SJSA1 (cell line): ENCODE measurements at regions not wholly inside any gene's neighbourhood (a gene's known extent, or its start where the extent isn't known, plus 50 kb on each side); places are given as distances from the start of the nearest gene placed in this dataset.

Experiments used
- DNase-seq, 2 experiments: peaks; one replicate each; pipeline ENCODE4 v3.0.0-alpha.2; 2015 to 2020; ENCODE audit warnings: low spot score in 2 of 2, low read depth in 1 of 2
- H3K27ac ChIP-seq: fragments of 250-450 bp; sonication (Bioruptor Pico); 2 replicates; pipeline ENCODE4 v1.5.1; 2020; ENCODE audit warnings: mild to moderate bottlenecking, moderate library complexity
- H3K27me3 ChIP-seq: fragments of 250-450 bp; sonication (Bioruptor Pico); replicated peaks from 2 replicates; pipeline ENCODE4 v1.5.1; 2020; ENCODE audit warnings: mild to moderate bottlenecking, moderate library complexity
- H3K36me3 ChIP-seq: fragments of 250-450 bp; sonication (Bioruptor Pico); 2 replicates; pipeline ENCODE4 v1.5.1; 2020; ENCODE audit warnings: mild to moderate bottlenecking
- H3K4me1 ChIP-seq: fragments of 250-450 bp; sonication (Bioruptor Pico); replicated peaks from 2 replicates; pipeline ENCODE4 v1.6.1; 2021; ENCODE audit warnings: mild to moderate bottlenecking
- H3K4me3 ChIP-seq: fragments of 250-450 bp; sonication (Bioruptor Pico); 2 replicates; pipeline ENCODE4 v1.5.1; 2020; ENCODE audit warnings: mild to moderate bottlenecking
- H3K9me3 ChIP-seq: fragments of 250-450 bp; sonication (Bioruptor Pico); replicated peaks from 2 replicates; pipeline ENCODE4 v1.5.1; 2020; ENCODE audit warnings: mild to moderate bottlenecking

DNA sequence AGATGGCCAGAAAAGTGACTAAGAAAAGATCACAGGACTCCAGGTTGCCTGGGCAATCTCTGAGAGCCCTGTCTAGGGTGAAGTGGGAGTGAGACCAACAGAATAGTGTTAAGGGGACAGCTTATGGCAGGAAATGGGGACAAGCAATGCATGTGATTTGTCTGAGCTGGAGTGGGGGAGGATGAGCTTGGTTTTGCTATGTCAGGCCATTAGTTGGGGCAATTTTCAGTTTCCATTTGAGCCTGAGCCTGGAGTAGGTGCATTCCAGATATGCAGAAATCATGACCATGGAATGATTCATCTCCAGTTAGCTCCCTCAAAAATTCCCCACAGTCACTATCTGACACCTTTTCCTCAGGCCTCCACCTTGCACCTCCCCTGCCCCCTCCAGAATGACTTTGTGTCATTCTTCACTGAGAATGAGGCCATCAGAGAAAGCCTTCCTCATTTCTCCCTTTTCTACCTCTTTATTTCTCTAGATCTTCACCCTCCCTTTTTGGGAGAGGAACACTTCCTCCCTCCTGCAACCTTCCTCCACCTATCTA, 150.9 kb upstream of the PLEKHG7 start:
- no peaks in the 10 kb centered on the region for H3K27me3 ChIP-seq
- H3K27ac ChIP-seq = no peak overlapping the region
- no peaks in the 10 kb centered on the region for H3K9me3 ChIP-seq
- DNase-seq = no peak
- H3K4me3 ChIP-seq = no peak overlapping the region
- H3K4me1 ChIP-seq = peaks cover 15% of the 10 kb centered on the region
- H3K36me3 ChIP-seq = no peaks in the 10 kb centered on the region

DNA sequence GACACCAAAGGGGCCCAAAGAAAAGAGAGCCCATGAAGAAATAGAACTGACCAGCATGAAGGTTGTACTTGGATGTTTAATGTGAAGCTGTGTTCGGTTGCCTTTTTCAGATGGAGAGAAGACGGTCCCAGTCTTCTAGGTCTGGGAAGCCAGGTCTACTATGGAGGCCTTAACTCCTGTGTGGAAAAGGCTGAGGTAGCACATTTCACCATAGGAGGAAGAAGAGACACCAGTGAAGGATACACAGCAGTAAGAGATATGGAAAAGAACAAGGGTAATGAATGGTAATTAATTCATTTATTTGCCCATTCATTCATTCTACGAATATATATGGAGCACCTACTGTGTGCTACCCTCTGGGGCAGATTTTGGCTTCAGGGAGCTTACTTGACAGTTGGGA, 151.6 kb upstream of the PLEKHG7 start:
- no peak for DNase-seq
- Histone ChIP-seq H3K4me3 (no peak overlapping the region), H3K9me3 (no peaks in the 10 kb centered on the region), H3K27ac (no peak overlapping the region), H3K27me3 (no peaks in the 10 kb centered on the region), H3K36me3 (no peaks in the 10 kb centered on the region), H3K4me1 (peaks cover 15% of the 10 kb centered on the region)

GRCh38 chr12:92550661-92551060, 152.1 kb upstream of the PLEKHG7 start:
- Histone ChIP-seq H3K4me1 (peaks cover 15% of the 10 kb centered on the region), H3K27ac (no peak overlapping the region), H3K4me3 (no peak overlapping the region), H3K9me3 (no peaks in the 10 kb centered on the region), H3K36me3 (no peaks in the 10 kb centered on the region), H3K27me3 (no peaks in the 10 kb centered on the region)
- no peak for DNase-seq

GRCh38 chr12:92550254-92550653, 152.5 kb upstream of the PLEKHG7 start:
- Histone ChIP-seq H3K36me3 (no peaks in the 10 kb centered on the region), H3K9me3 (no peaks in the 10 kb centered on the region), H3K27me3 (no peaks in the 10 kb centered on the region), H3K4me3 (no peak overlapping the region), H3K4me1 (peaks cover 15% of the 10 kb centered on the region), H3K27ac (no peak overlapping the region)
- DNase-seq = no peak

DNA sequence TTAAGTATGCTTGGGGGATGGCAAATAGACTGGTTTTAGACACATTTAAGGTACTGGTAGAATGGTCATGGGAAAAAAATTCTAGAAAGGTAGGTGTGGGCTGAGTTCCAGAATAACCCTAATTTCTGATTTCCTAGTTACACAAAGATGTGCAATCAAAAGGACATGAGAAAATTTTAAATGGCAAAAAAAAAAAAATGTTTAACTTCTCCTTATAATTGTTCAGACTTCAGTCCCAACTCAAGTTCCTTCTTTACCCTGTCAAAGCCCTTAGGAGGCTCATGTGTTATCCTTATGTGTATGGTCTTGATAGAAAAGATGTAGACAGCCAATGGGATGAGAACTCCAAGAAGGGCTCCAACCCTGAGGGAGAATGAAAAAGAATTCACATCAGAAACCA, 153.3 kb upstream of the PLEKHG7 start:
- H3K27me3 ChIP-seq = no peaks in the 10 kb centered on the region
- no peak for DNase-seq
- H3K36me3 ChIP-seq = no peaks in the 10 kb centered on the region
- H3K9me3 ChIP-seq = no peaks in the 10 kb centered on the region
- no peak overlapping the region for H3K4me3 ChIP-seq
- H3K27ac ChIP-seq = no peak overlapping the region
- peaks cover 11% of the 10 kb centered on the region for H3K4me1 ChIP-seq

DNA sequence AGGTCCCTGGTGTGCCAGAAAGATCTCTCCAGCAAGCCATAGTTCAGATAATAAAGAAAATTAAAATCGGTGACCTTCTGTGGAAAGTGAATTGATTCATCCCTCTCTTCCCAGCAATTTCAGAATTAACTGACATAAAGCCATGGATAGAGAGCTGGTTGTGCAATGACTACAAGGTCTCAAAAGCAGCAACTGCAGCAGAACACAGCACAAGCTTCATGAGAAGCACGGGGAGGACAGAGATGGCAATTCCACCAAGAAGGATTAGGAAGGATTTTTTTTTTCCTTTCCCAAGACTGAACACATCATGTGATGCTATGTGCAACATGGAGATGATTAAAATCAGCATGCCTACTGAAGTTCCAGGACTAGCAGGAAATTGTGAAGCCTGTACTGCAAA, 154.9 kb upstream of the PLEKHG7 start:
- H3K9me3 ChIP-seq = no peaks in the 10 kb centered on the region
- H3K27me3 ChIP-seq = no peaks in the 10 kb centered on the region
- peaks cover 8% of the 10 kb centered on the region for H3K4me1 ChIP-seq
- no peak overlapping the region for H3K27ac ChIP-seq
- no peaks in the 10 kb centered on the region for H3K36me3 ChIP-seq
- no peak overlapping the region for H3K4me3 ChIP-seq
- DNase-seq = no peak

DNA sequence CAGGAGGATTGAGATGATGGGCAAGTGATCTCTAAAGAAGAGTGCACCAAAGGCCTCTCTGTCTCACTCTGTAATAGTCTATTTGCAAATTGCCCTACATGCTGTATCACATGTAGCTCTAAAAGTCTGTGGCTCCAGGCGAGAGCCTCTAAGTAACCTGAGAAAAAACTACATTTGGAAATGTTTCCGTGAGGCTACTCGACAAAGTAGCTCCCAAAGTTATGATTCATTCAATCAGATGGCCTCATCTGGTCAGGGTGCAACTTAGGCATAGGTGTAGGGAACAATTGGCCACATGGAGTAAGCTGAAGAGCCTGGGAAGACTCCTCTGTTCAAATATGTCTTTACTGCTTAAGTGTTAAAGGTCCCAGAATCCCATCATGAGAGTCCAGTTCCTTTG, 155.4 kb upstream of the PLEKHG7 start:
- no peaks in the 10 kb centered on the region for H3K36me3 ChIP-seq

GRCh38 chr12:92546635-92547348, 156.0 kb upstream of the PLEKHG7 start:
- H3K4me3 ChIP-seq = no peak overlapping the region

More for the DNA sequence above, 155.4 kb upstream of the PLEKHG7 start:
- Histone ChIP-seq H3K4me3 (no peak overlapping the region), H3K4me1 (peaks cover 8% of the 10 kb centered on the region), H3K27me3 (no peaks in the 10 kb centered on the region), H3K27ac (no peak overlapping the region), H3K9me3 (no peaks in the 10 kb centered on the region)
- no peak for DNase-seq

GRCh38 chr12:92546259-92546634, 156.5 kb upstream of the PLEKHG7 start:
- no peaks in the 10 kb centered on the region for H3K27me3 ChIP-seq
- H3K4me1 ChIP-seq = no peaks in the 10 kb centered on the region
- no peak for DNase-seq
- no peaks in the 10 kb centered on the region for H3K9me3 ChIP-seq
- no peak overlapping the region for H3K27ac ChIP-seq
- no peak overlapping the region for H3K4me3 ChIP-seq
- H3K36me3 ChIP-seq = no peaks in the 10 kb centered on the region

More at GRCh38 chr12:92546635-92547348, 156.0 kb upstream of the PLEKHG7 start:
- no peak overlapping the region for H3K27ac ChIP-seq
- no peaks in the 10 kb centered on the region for H3K27me3 ChIP-seq
- H3K36me3 ChIP-seq = no peaks in the 10 kb centered on the region
- H3K9me3 ChIP-seq = no peaks in the 10 kb centered on the region
- peaks cover 3% of the 10 kb centered on the region for H3K4me1 ChIP-seq
- no peak for DNase-seq

- Histone ChIP-seq H3K9me3 (no peaks in the 10 kb centered on the region), H3K4me3 (no peak overlapping the region), H3K27me3 (no peaks in the 10 kb centered on the region), H3K27ac (no peak overlapping the region), H3K4me1 (peaks cover 9% of the 10 kb centered on the region), H3K36me3 (no peaks in the 10 kb centered on the region)
- DNase-seq = no peak
Measured at GRCh38 chr12:92544322-92544721, 158.5 kb upstream of the PLEKHG7 start.

DNA sequence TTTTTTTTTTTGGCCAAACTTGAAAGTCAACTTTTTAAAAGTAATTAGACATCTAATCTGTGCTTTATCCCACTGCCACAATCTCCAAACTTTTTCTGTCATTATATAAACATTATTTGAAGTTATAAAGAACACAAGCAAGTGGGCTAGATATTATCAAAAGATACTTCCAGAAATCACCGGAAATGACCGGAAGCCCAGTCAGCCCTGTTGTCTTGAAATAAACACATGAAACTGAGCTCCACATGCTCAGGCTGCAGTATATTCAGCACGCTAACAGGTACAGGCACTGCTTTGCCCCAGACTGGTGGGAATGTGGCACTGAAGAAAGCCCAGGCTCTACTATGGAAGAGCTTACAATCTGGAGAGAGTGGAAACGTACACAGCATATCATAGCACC, 158.9 kb upstream of the PLEKHG7 start:
- no peaks in the 10 kb centered on the region for H3K27me3 ChIP-seq
- DNase-seq = no peak
- H3K4me3 ChIP-seq = no peak overlapping the region
- peaks cover 14% of the 10 kb centered on the region for H3K4me1 ChIP-seq
- H3K36me3 ChIP-seq = no peaks in the 10 kb centered on the region
- H3K27ac ChIP-seq = no peak overlapping the region
- H3K9me3 ChIP-seq = no peaks in the 10 kb centered on the region

DNA sequence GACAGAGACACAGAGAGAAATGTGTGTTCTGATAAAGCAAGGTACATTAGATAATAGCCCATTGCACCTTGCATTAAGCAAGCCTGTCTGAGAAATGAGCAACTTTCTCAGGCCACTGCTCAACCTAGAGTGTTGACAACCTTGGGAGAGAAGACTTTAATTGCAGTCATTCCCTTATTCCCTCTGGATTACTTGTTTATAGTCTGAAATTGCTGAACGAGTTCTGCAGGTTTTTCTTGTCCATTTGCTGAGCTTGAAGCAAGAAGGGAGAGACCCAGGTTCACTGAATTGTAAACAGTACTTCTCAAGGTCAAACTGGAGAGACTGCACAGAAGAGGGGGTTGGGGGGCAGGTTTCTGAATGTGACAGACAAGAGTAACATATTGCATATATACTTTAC, 159.4 kb upstream of the PLEKHG7 start:
- Histone ChIP-seq H3K27me3 (no peaks in the 10 kb centered on the region), H3K4me1 (peaks cover 19% of the 10 kb centered on the region), H3K4me3 (no peak overlapping the region), H3K36me3 (no peaks in the 10 kb centered on the region), H3K9me3 (no peaks in the 10 kb centered on the region), H3K27ac (no peak overlapping the region)
- no peak for DNase-seq

- Histone ChIP-seq H3K4me1 (peaks cover 28% of the 10 kb centered on the region), H3K9me3 (no peaks in the 10 kb centered on the region), H3K27me3 (no peaks in the 10 kb centered on the region), H3K36me3 (no peaks in the 10 kb centered on the region), H3K4me3 (no peak overlapping the region), H3K27ac (no peak overlapping the region)
- DNase-seq = no peak
Measured at GRCh38 chr12:92541731-92542130, 161.1 kb upstream of the PLEKHG7 start.

DNA sequence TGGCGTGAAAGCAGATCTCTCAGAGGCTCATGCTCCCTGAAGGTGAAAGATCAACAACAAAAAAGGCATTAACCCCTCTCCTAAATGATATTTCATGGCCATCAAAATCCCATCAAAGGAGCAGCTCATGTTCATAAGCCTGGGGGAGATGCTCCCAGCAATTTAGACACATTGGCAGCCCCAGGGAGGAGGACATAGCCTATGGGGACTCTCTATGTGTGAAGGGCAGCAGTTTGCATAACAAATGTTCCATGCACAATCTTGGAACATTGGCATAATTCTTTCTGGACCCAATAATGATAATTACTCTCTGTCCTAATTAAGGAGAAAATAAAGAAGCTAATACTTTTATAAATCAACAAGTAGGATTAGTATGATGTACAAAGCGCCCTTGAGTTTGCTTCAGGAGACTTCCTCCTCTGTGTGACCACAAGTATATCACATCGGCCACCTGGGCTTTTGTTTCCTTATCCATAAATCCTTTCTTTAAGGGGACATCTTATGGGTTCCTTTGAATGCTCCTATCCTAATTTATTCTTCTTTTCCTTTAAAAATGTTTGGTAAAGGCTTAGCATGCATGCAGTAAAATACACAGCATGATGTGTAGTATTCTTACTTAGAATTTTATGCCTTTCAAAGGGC, 161.9 kb upstream of the PLEKHG7 start:
- Histone ChIP-seq H3K27me3 (no peaks in the 10 kb centered on the region), H3K4me3 (no peak overlapping the region), H3K4me1 (peaks cover 28% of the 10 kb centered on the region), H3K36me3 (no peaks in the 10 kb centered on the region), H3K9me3 (no peaks in the 10 kb centered on the region), H3K27ac (no peak overlapping the region)
- no peak for DNase-seq
